Lung (tissue), 11 donors: ENCODE measurements at regions not wholly inside any gene's neighbourhood (a gene's known extent, or its start where the extent isn't known, plus 50 kb on each side); places are given as distances from the start of the nearest gene placed in this dataset.

Source experiments
- ATAC-seq: fragments of 200-7000 bp; cut with Tn5 transposase; one replicate; pipeline ENCODE4 v1.9.1; 2020; ENCODE audit warnings: moderate number of reproducible peaks; ENCODE audit not compliant: insufficient read depth, low FRiP score
- DNase-seq, 3 donors: peaks; one replicate each; pipeline ENCODE4 v3.0.0-alpha.2; 2013 to 2017
- H3K27ac ChIP-seq, 2 donors: one replicate each; pipeline ENCODE4 v1.5.1; 2013; ENCODE audit warnings: mild to moderate bottlenecking in 2 of 2, moderate library complexity in 2 of 2, control low read depth in 1 of 2, inconsistent platforms in 1 of 2, low read depth in 1 of 2, low read length in 1 of 2
- H3K27me3 ChIP-seq, 3 donors: one replicate each; pipeline ENCODE4 v1.5.1; 2013; ENCODE audit warnings: low read length in 2 of 3; ENCODE audit not compliant: control insufficient read depth in 3 of 3, insufficient read depth in 3 of 3
- H3K36me3 ChIP-seq, 4 donors: one replicate each; pipeline ENCODE4 v1.5.1; 2013; ENCODE audit warnings: low read length in 4 of 4, mild to moderate bottlenecking in 1 of 4, moderate library complexity in 1 of 4; ENCODE audit not compliant: control insufficient read depth in 4 of 4, insufficient read depth in 4 of 4
- H3K4me1 ChIP-seq, 5 donors: one replicate each; pipeline ENCODE4 v1.5.1; 2013; ENCODE audit warnings: low read length in 5 of 5, mild to moderate bottlenecking in 2 of 5, moderate library complexity in 1 of 5; ENCODE audit not compliant: control insufficient read depth in 5 of 5, insufficient read depth in 5 of 5
- H3K4me3 ChIP-seq: one replicate; pipeline ENCODE4 v1.5.1; 2013; ENCODE audit warnings: mild to moderate bottlenecking, control low read depth, moderate library complexity
- H3K9ac ChIP-seq, 2 donors: one replicate each; pipeline ENCODE4 v1.5.1; 2013; ENCODE audit warnings: low read length in 2 of 2, control low read depth in 1 of 2; ENCODE audit not compliant: insufficient read depth in 1 of 2
- H3K9me3 ChIP-seq, 4 donors: one replicate each; pipeline ENCODE4 v1.5.1; 2013; ENCODE audit warnings: low read length in 3 of 4, mild to moderate bottlenecking in 1 of 4, moderate library complexity in 1 of 4; ENCODE audit not compliant: control insufficient read depth in 4 of 4, insufficient read depth in 3 of 4
- whole genome bisulfite sequencing, 2 donors: extraction: QIAGEN DNeasy Blood & Tissue Kit; methylation state at CpG; one replicate each; pipeline ENCODE4 v1.1.7; 2013; 5-methylcytosine and 5-hydroxymethylcytosine counted together
- TF ChIP-seq, protein P1 (sequence below): IDR thresholded peaks from 2 replicates; pipeline ENCODE4 v1.5.1; 2012; ENCODE audit warnings: mild to moderate bottlenecking; ENCODE audit errors: control extremely low read depth, extremely low read depth
- donor health status: control.
- donor health status: control.
- donor health status: Bipolar disorder and iron deficiency.
- donor health status: healthy.
- donor health status: DM: yes; HTN: yes; CAD: no.

DNA sequence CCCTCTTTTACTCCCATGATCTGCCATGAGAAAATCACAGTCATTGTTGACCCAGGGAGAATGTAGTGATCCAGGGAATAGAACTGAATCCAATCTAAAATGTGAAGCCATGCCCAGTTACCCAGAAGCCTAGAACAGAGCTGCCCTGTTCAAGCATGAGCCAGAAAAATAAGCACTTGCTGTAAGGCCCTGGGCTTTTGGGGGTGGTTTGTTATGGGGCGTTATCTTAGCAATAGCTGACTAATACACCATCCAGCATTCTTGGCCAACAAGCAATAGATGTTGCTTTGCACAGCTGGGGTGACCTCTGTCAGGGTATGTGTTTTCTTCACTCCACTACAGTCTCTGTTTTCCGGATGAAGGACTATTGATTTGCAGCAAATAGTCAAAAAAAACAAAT, 120.4 kb downstream of the ZFP64 start:
- no peak overlapping the region for H3K4me3 ChIP-seq
- H3K27ac ChIP-seq = no peak overlapping the region
- no peaks in the 10 kb centered on the region for H3K4me1 ChIP-seq
- no peaks in the 10 kb centered on the region for H3K36me3 ChIP-seq
- 90 to 97% methylated on average over 2 of the region's 2 CpGs for WGBS, 2 donors
- DNase-seq (no peak), ATAC-seq (no peak)
- TF ChIP-seq, protein P1, sequence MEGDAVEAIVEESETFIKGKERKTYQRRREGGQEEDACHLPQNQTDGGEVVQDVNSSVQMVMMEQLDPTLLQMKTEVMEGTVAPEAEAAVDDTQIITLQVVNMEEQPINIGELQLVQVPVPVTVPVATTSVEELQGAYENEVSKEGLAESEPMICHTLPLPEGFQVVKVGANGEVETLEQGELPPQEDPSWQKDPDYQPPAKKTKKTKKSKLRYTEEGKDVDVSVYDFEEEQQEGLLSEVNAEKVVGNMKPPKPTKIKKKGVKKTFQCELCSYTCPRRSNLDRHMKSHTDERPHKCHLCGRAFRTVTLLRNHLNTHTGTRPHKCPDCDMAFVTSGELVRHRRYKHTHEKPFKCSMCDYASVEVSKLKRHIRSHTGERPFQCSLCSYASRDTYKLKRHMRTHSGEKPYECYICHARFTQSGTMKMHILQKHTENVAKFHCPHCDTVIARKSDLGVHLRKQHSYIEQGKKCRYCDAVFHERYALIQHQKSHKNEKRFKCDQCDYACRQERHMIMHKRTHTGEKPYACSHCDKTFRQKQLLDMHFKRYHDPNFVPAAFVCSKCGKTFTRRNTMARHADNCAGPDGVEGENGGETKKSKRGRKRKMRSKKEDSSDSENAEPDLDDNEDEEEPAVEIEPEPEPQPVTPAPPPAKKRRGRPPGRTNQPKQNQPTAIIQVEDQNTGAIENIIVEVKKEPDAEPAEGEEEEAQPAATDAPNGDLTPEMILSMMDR = no peak
- H3K27me3 ChIP-seq = no peaks in the 10 kb centered on the region
- no peaks in the 10 kb centered on the region for H3K9me3 ChIP-seq
- no peak overlapping the region for H3K9ac ChIP-seq

DNA sequence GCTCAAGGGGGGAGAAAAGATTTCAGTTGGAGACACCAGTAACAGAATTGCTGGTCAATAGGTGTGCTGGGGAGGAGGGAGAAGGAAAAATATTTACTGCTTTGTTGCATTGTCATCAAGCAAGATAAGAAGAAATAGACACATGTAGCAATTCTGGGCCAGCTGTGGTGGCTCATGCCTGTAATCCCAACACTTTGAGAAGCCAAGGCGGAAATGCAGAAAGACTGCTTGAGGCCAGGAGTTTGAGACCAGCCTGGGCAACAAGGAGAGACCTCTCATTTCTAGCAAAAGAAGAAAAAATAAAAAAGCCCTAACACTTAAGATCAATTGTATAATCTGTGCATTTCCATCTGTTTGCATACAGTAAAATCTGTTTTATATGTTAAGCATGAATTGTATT, 126.6 kb downstream of the ZFP64 start:
- H3K27me3 ChIP-seq = no peaks in the 10 kb centered on the region
- H3K4me3 ChIP-seq = no peak overlapping the region
- TF ChIP-seq, protein P1 = no peak
- H3K27ac ChIP-seq = no peak overlapping the region
- H3K4me1 ChIP-seq = peaks cover 0 to 2% (median 0%) of the 10 kb centered on the region in 5 donors
- H3K9ac ChIP-seq = no peak overlapping the region
- H3K36me3 ChIP-seq = no peaks in the 10 kb centered on the region
- ATAC-seq (no peak), DNase-seq (peak in 1 of 3 donors; percentile 51)
- peaks cover 0 to 2% (median 0%) of the 10 kb centered on the region in 4 donors for H3K9me3 ChIP-seq
- WGBS, 2 donors = 89 to 95% methylated on average over 1 of the region's 1 CpG

DNA sequence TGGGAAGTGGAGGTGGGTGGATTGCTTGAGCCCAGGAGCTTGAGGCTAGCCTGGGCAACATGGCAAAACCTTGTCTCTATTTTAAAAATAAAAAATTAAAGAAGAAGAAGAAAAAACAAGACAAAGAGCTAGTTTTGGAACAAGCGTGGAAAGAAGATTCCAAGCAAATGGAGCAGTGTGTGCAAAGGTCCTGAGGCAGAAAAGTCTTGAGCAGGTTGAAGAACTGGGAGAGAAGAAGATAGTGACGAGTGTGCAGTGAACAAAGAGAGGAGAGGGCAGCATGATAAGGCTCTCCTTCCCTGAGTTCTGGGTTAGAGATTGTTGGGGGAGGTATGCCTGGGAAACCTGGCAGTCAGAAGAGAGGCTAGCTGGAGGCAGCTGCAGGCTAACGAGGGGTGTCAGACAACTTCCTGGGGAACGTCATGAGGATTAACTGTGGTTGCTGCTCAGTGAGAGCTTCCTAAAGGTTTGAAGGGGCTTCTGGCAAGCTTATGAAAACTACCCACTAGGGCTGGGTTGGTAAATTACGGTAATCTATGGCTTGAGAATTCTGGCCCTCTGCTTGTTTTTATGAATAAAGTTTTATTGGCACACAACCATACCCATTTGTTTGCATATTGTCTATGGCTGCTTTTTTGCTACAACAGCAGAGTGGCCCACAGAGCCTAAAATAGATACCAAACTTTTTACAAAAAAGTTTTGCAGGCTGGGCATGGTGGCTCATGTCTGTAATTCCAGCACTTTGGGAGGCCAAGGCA, 128.9 kb downstream of the ZFP64 start:
- DNase-seq (no peak), ATAC-seq (no peak)
- 81 to 87% methylated on average over 5 of the region's 5 CpGs for WGBS, 2 donors
- H3K27ac ChIP-seq = no peak overlapping the region
- peaks cover 0 to 2% (median 0%) of the 10 kb centered on the region in 5 donors for H3K4me1 ChIP-seq
- no peak overlapping the region for H3K4me3 ChIP-seq
- no peak overlapping the region for H3K9ac ChIP-seq
- peaks cover 0 to 2% (median 0%) of the 10 kb centered on the region in 4 donors for H3K9me3 ChIP-seq
- no peaks in the 10 kb centered on the region for H3K27me3 ChIP-seq
- TF ChIP-seq, protein P1 = no peak
- no peaks in the 10 kb centered on the region for H3K36me3 ChIP-seq
